ENCODE measurements at regions not wholly inside any gene's neighbourhood (a gene's known extent, or its start where the extent isn't known, plus 50 kb on each side); places are given as distances from the start of the nearest gene placed in this dataset.

DNA sequence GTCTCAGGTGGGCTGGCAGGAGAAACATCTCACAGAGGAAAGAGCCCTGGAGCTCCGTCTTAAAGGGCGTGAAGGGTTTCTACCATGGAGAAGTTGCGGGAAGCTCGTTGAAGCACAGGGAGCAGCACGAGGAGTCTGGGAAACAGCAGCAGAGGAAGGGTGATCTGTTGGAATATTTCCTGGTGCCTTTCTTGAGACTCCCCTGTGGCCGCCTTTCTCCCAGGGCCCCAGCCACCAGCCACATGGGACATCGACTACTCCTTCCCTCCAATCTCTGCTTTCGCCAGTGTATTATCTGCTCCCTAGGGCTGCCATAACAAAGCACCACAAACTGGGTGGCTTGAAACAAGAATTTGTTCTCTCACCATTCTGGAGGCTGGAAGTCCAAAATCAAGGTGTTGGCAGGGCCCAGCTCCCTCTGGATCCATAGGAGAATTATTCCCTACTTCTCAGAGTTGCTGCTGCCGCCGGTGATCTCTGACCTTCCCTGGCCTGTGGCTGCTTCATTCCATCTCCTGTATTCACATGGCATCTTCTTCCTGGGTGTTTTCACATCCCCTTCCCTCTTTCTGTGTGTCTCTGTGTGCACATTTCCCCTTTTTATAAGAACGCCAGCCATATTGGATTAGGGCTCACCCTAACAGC lies 152.8 kb upstream of the GSC start:
- no peak for DNase-seq (ENCODE audit: low read depth)

- DNase-seq (ENCODE audit: low read depth) = peak; percentile 17
Measured at GRCh38 chr14:94921882-94922585, 152.1 kb upstream of the GSC start.

DNA sequence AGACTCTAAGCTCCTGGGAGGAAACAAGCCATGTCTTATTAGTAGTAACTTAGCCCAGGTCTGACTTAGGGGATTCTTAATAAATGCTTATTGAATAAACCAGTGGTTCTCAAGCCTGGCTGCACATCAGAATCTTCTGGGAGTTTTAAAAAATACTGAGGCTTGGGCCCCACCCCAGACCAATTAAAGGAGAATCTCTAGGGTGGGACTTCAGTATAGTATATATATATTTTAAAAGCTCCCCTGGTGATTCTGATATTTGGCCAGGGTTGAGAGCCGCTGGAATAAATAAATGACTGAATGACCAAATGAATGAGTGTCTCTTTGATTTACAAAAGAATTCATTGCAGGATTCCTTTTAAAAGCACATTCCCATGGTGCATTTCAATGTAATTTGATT lies 151.5 kb upstream of the GSC start:
- no peak for DNase-seq (ENCODE audit: low read depth)

GRCh38 chr14:94919896-94920295 lies 150.0 kb upstream of the GSC start:
- DNase-seq (ENCODE audit: low read depth) = no peak

GRCh38 chr14:94918896-94919295 lies 149.0 kb upstream of the GSC start:
- DNase-seq (ENCODE audit: low read depth) = no peak

DNA sequence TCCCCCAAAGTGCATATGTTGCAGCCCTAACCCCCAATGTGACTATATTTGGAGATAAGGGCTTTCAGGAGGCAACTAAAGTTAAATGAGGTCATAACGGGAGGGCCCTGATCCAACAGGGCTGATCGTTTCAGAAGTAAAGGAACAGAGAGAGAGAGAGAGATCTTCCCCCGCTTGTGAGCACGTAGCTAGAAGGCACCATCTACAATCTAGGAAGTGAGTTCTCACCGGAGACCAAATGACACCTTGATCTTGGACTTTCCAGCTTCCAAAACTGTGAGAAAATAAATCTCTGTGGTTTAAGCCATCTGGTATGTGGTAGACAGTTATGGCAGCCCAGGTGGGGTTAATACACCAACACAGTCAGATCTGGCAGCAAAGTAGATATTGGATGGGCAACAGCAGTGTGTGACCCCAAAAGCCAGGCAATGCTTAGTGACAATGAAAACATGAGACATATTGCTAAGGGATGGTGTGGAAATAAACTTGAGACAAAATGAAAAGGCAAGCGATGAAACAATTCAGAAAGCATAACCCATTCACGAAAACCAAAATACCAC lies 147.2 kb upstream of the GSC start:
- no peak for DNase-seq (ENCODE audit: low read depth)

GRCh38 chr14:94914191-94914590 lies 144.3 kb upstream of the GSC start:
- no peak for DNase-seq (ENCODE audit: low read depth)

DNA sequence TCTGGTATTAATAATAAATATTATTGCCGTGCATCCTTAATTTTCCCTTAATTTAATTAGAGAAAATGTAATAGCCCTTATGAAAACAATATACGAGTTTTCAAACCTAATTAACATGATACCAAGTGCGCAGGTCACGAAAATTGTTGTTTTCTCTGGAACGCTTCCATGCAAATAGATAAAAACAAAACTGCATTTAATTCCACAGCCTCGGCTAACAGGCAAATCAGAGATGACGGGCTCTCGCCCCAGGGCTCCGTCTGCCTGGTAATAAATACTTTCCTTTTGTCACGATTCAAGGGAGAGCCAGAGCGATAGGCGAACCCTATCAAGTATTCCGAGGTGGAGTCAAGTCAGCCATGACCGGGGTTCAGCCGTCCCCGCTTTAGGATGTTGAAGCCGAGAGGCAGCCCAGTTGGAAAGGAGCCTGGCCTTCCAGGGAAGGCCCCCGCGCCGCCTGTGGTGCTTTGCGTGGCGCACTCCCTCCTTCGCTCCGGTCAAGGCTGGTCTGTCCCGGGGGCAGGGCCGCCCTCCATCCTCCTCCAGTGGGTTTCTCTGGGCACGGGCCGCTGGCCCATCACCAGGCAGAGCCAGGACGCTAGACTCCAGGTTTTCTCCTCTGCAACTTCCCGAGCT lies 137.8 kb upstream of the GSC start:
- no peak for DNase-seq (ENCODE audit: low read depth)

DNA sequence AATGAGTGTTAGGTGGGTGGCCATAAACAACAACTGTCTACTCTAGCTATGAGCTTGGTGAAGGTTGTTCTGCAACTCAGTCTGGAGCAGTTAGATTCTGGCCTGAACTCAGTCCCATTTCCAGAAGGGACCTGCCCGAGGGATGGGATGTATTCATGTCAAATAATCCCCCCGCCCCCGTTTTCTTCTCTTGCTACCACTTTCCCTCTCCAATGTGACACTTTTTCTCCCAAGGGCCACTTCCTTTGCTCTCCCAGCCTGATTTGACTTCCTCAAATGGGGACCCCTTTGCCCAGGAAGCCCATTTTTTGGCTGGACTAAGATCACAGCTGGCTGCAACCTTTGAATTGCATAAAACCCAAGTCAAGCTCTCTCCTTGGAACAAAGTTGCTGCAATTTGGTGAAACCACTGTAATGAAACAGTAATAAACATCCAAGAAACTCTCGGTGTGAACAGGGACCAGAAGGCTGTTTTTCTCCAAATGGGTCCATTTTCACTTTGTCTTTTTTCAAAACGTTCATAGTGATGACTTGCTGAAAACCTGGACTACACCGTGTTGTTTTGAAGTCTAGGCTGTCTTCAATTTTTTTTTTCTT lies 137.2 kb upstream of the GSC start:
- DNase-seq (ENCODE audit: low read depth) = no peak

GRCh38 chr14:94906577-94906976 lies 136.7 kb upstream of the GSC start:
- DNase-seq (ENCODE audit: low read depth) = no peak

DNA sequence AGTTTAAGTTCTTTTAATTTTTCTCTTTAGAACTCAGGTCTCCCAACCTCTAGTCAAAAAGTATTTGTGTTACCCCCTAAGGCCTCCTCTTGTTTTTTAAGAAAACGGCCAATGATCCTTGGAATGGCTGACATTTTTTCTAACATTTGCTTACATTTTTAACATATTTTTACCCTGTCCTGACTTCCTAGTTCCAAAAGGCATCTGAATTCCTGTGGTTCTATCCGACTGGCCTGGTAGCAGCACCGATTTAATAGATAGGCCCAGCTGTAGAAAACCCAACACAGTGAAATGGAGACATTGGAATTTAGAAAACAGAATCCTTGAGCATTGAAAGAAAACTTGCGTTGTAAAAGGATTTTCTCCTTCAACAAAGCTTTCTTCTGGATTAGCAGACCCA lies 134.7 kb upstream of the GSC start:
- DNase-seq (ENCODE audit: low read depth) = peak; percentile 12

DNA sequence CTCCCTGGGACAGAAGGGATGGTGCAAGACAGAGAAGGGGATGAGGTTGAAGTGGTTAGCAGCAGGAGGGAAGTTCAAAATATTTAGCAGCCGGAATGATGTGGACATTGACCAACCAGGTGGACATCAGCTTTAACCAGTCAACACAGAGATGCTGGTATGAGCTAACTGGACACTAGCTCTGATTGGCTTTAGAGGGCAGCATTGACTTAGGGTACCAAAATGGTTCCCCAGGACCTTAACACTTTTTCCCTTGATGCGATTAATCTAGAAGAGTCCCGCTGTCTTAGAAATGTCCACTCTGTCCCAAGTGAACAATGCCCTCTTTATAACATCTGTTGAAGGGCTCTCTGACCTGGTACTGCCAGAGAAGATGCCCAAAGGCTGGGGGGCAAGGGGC lies 134.0 kb upstream of the GSC start:
- no peak for DNase-seq (ENCODE audit: low read depth)

GRCh38 chr14:94903338-94903737 lies 133.4 kb upstream of the GSC start:
- no peak for DNase-seq (ENCODE audit: low read depth)

GRCh38 chr14:94897561-94897960 lies 127.6 kb upstream of the GSC start:
- no peak for DNase-seq (ENCODE audit: low read depth)

GRCh38 chr14:94897082-94897481 lies 127.2 kb upstream of the GSC start:
- DNase-seq (ENCODE audit: low read depth) = peak; percentile 15

GRCh38 chr14:94893411-94894160 lies 123.7 kb upstream of the GSC start:
- no peak for DNase-seq (ENCODE audit: low read depth)

GRCh38 chr14:94890785-94891184 lies 120.9 kb upstream of the GSC start:
- no peak for DNase-seq (ENCODE audit: low read depth)

DNA sequence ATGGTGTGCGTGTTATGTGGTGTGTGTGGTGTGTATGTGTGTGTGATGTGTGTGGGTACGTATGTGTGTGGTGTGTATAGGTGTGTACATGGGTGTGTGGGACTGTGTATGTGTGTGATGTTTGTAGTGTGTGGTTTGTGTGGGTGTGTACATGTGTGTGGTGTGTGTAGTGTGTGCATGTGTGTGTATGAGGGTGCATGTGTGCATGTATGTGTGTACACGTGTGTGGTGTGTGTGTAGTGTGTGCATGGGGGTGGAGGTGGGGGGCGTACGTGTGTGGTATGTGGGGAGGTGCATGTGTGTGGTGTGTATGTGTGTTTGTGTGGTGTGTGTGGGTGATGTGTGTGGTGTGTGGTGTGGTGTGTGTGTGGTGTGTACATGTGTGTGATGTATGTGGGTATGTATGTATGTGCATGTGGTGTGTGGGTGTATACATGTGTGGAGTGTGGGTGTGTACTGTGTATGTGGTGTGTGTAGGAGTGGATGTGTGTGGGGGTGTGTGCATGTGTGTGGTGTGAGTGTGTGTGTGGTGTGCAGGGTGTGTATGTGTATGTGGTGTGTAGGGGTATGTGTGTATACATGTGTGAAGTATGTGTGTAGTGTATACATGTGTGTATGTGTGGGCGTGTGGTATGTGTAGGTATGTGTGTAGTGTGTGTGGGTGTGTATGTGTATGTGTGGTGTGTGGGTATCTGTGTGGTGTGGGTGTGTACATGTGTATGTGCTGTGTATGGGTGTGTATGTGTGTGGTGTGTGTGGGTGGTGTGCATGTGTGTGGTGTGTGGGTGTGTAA lies 119.8 kb upstream of the GSC start:
- DNase-seq (ENCODE audit: low read depth) = no peak

GRCh38 chr14:94888121-94888520 lies 118.2 kb upstream of the GSC start:
- DNase-seq (ENCODE audit: low read depth) = no peak

- no peak for DNase-seq (ENCODE audit: low read depth)
Measured at GRCh38 chr14:94887591-94887990, 117.7 kb upstream of the GSC start.

- no peak for DNase-seq (ENCODE audit: low read depth)
Measured at GRCh38 chr14:94886931-94887330, 117.0 kb upstream of the GSC start.

All from GM04504 (cell line).